Endodermal cell (in vitro differentiated cells): ENCODE measurements at regions not wholly inside any gene's neighbourhood (a gene's known extent, or its start where the extent isn't known, plus 50 kb on each side); places are given as distances from the start of the nearest gene placed in this dataset.
"Not testable (repeated sequence)": the region's sequence is repeated elsewhere in the genome, so short reads cannot be mapped to it uniquely, and the experiment has no call there.

Experiments
- DNase-seq: peaks from one replicate; pipeline ENCODE4 v3.0.0-alpha.2; 2017
- H3K27ac ChIP-seq: 2 replicates; pipeline ENCODE4 v1.5.1; 2013; ENCODE audit warnings: mild to moderate bottlenecking, low read depth, low read length, moderate library complexity
- H3K27me3 ChIP-seq: 2 replicates; pipeline ENCODE4 v1.6.1; 2013; ENCODE audit warnings: mild to moderate bottlenecking, low read length, moderate library complexity; ENCODE audit not compliant: insufficient read depth, control insufficient read depth, poor library complexity, severe bottlenecking
- H3K36me3 ChIP-seq: 2 replicates; pipeline ENCODE4 v1.7.0; 2013; ENCODE audit warnings: mild to moderate bottlenecking, low read length, moderate library complexity; ENCODE audit not compliant: control insufficient read depth, insufficient read depth
- H3K4me1 ChIP-seq: one replicate; pipeline ENCODE4 v1.7.0; 2013; ENCODE audit warnings: low read length; ENCODE audit not compliant: control insufficient read depth, insufficient read depth
- H3K4me3 ChIP-seq: 2 replicates; pipeline ENCODE4 v1.5.1; 2013; ENCODE audit warnings: mild to moderate bottlenecking, low read length, moderate library complexity
- H3K9ac ChIP-seq: 2 replicates; pipeline ENCODE4 v1.6.1; 2013; ENCODE audit warnings: mild to moderate bottlenecking, low read length, moderate library complexity; ENCODE audit not compliant: poor library complexity, severe bottlenecking; ENCODE audit errors: extremely low read depth
- H3K9me3 ChIP-seq: 2 replicates; pipeline ENCODE4 v1.6.1; 2013; ENCODE audit warnings: mild to moderate bottlenecking, low read length, moderate library complexity; ENCODE audit not compliant: control insufficient read depth
- H3K27ac Mint-ChIP-seq: 2 replicates; pipeline ENCODE4 v1.8.0; 2020; ENCODE audit warnings: mixed read lengths
- H3K27me3 Mint-ChIP-seq: 2 replicates; pipeline ENCODE4 v1.8.0; 2021; ENCODE audit warnings: mild to moderate bottlenecking, mixed read lengths; ENCODE audit not compliant: insufficient read depth
- H3K36me3 Mint-ChIP-seq: 2 replicates; pipeline ENCODE4 v1.8.0; 2020; ENCODE audit warnings: low read depth, mixed read lengths
- H3K4me1 Mint-ChIP-seq: 2 replicates; pipeline ENCODE4 v1.8.0; 2020; ENCODE audit warnings: mixed read lengths
- H3K4me3 Mint-ChIP-seq: 2 replicates; pipeline ENCODE4 v1.8.0; 2020; ENCODE audit warnings: mild to moderate bottlenecking, moderate library complexity, mixed read lengths
- H3K9me3 Mint-ChIP-seq: 2 replicates; pipeline ENCODE4 v1.8.0; 2020; ENCODE audit warnings: mild to moderate bottlenecking, mixed read lengths
- CTCF ChIP-seq: fragments of 200-600 bp; sonication (generic); conservative IDR thresholded peaks from 2 replicates; pipeline ENCODE4 v1.5.0; 2021; ENCODE audit warnings: antibody characterized with exemption, mild to moderate bottlenecking
- WGBS, 2 experiments: methylation state at CpG; one replicate each; pipeline versions ENCODE4 v1.1.5 to v1.1.7; 2013; ENCODE audit warnings: missing lambda C conversion rate in 2 of 2, mixed read lengths in 1 of 2; ENCODE audit not compliant: insufficient coverage in 1 of 2, insufficient read length in 1 of 2; 5-methylcytosine and 5-hydroxymethylcytosine counted together

- no peak for TF ChIP-seq CTCF
- 88% methylated on average over 14 of the region's 14 CpGs; no CpG with 5 or more reads in 1 of the 2 experiments for WGBS, 2 experiments
- Histone ChIP-seq H3K9ac (no peak overlapping the region), H3K9me3 (peaks cover 9% of the 10 kb centered on the region), H3K27me3 (no peaks in the 10 kb centered on the region), H3K27ac (no peak overlapping the region), H3K4me1 (no peaks in the 10 kb centered on the region), H3K4me3 (no peak overlapping the region), H3K36me3 (no peaks in the 10 kb centered on the region)
- no peak for DNase-seq
- Mint-ChIP-seq H3K4me1 (no peaks in the 10 kb centered on the region), H3K27ac (no peak overlapping the region), H3K9me3 (peaks cover 54% of the 10 kb centered on the region), H3K4me3 (no peak overlapping the region), H3K27me3 (peaks cover 1% of the 10 kb centered on the region), H3K36me3 (no peaks in the 10 kb centered on the region)
These were observed 84.0 kb upstream of the XAGE2 start for GRCh38 chrX:52284865-52285264.

DNA sequence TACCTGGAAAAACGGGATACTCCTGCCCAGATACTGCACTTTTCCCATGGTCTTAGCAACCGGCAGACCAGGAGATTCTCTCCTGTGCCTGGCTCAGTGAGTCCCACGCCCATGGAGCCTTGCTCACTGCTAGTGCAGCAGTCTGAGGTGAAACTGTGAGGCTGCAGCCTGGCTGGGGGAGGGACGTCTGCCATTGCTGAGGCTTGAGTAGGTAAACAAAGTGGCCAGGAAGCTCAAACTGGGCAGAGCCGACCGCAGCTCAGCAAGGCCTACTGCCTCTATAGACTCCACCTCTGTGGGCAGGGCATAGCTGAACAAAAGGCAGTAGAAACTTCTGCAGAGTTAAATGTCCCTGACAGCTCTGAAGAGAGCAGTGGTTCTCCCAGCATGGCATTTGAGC is 69.9 kb upstream of the XAGE2 start:
- H3K9me3 Mint-ChIP-seq: peaks cover 50% of the 10 kb centered on the region
- not testable (repeated sequence) for H3K36me3 ChIP-seq, H3K27me3 Mint-ChIP-seq

DNA sequence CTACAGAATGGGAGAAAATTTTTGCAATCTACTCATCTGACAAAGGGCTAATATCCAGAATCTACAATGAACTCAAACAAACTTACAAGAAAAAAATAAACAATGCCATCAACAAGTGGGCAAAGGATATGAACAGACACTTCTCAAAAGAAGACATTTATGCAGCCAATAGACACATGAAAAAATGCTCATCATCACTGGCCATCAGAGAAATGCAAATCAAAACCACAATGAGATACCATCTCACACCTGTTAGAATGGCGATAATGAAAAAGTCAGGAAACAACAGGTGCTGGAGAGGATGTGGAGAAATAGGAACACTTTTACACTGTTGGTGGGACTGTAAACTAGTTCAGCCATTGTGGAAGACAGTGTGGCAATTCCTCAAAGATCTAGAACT is 60.3 kb upstream of the XAGE2 start:
- H3K9me3 ChIP-seq, H3K4me1 ChIP-seq, H3K9ac ChIP-seq, H3K36me3 ChIP-seq, H3K27me3 Mint-ChIP-seq, H3K27ac Mint-ChIP-seq, H3K27ac ChIP-seq, H3K27me3 ChIP-seq, H3K4me3 ChIP-seq, H3K36me3 Mint-ChIP-seq, H3K4me3 Mint-ChIP-seq, H3K4me1 Mint-ChIP-seq, DNase-seq: not testable (repeated sequence)
- WGBS, 2 experiments: no CpG with 5 or more reads among the region's 1 CpG
- H3K9me3 Mint-ChIP-seq: peaks cover 34% of the 10 kb centered on the region

More for the DNA sequence above, 69.9 kb upstream of the XAGE2 start:
- H3K27me3 ChIP-seq, H3K4me3 Mint-ChIP-seq, H3K4me3 ChIP-seq, H3K4me1 ChIP-seq, H3K9ac ChIP-seq, H3K4me1 Mint-ChIP-seq, DNase-seq, H3K27ac ChIP-seq, H3K27ac Mint-ChIP-seq, H3K9me3 ChIP-seq, H3K36me3 Mint-ChIP-seq: not testable (repeated sequence)
- 77 to 80% methylated on average over 1 to 6 of the region's 6 CpGs for WGBS, 2 experiments
